ENCODE measurements at regions not wholly inside any gene's neighbourhood (a gene's known extent, or its start where the extent isn't known, plus 50 kb on each side); places are given as distances from the start of the nearest gene placed in this dataset.

GRCh38 chr9:80399606-80400005, 827.8 kb downstream of the TLE4 start:
- no peak for TF ChIP-seq SIN3A (IDR thresholded peaks at IDR 0.05; ENCODE audit: borderline replicate concordance, insufficient read depth, low read length)
- TF ChIP-seq POLR2AphosphoS5 (IDR thresholded peaks at IDR 0.05; ENCODE audit: low read depth, low read length): no peak
- TF ChIP-seq FOXP2 (optimal IDR thresholded peaks at IDR 0.05; ENCODE audit: borderline replicate concordance, extremely low read depth, extremely low read length, insufficient read depth): no peak
- no peak for TF ChIP-seq REST (IDR thresholded peaks at IDR 0.05; ENCODE audit: insufficient read depth in 1 of 2, low read depth in 2 of 2, low read length in 2 of 2)
- no peak for TF ChIP-seq TAF1 (IDR thresholded peaks at IDR 0.05; ENCODE audit: borderline replicate concordance, insufficient read depth, low read length)

- TF ChIP-seq SIN3A (IDR thresholded peaks at IDR 0.05; ENCODE audit: borderline replicate concordance, insufficient read depth, low read length) (no peak), FOXP2 (optimal IDR thresholded peaks at IDR 0.05; ENCODE audit: borderline replicate concordance, extremely low read depth, extremely low read length, insufficient read depth) (no peak), REST (IDR thresholded peaks at IDR 0.05; ENCODE audit: insufficient read depth in 1 of 2, low read depth in 2 of 2, low read length in 2 of 2) (no peak), POLR2AphosphoS5 (IDR thresholded peaks at IDR 0.05; ENCODE audit: low read depth, low read length) (no peak), TAF1 (IDR thresholded peaks at IDR 0.05; ENCODE audit: borderline replicate concordance, insufficient read depth, low read length) (no peak)
These were observed 816.1 kb downstream of the TLE4 start for GRCh38 chr9:80387828-80388227.

GRCh38 chr9:80385246-80385645, 813.5 kb downstream of the TLE4 start:
- TF ChIP-seq SIN3A (IDR thresholded peaks at IDR 0.05; ENCODE audit: borderline replicate concordance, insufficient read depth, low read length) (no peak), TAF1 (IDR thresholded peaks at IDR 0.05; ENCODE audit: borderline replicate concordance, insufficient read depth, low read length) (no peak), POLR2AphosphoS5 (IDR thresholded peaks at IDR 0.05; ENCODE audit: low read depth, low read length) (no peak), FOXP2 (optimal IDR thresholded peaks at IDR 0.05; ENCODE audit: borderline replicate concordance, extremely low read depth, extremely low read length, insufficient read depth) (no peak), REST (IDR thresholded peaks at IDR 0.05; ENCODE audit: insufficient read depth in 1 of 2, low read depth in 2 of 2, low read length in 2 of 2) (no peak)

- TF ChIP-seq SIN3A (IDR thresholded peaks at IDR 0.05; ENCODE audit: borderline replicate concordance, insufficient read depth, low read length): no peak
- TF ChIP-seq REST (IDR thresholded peaks at IDR 0.05; ENCODE audit: insufficient read depth in 1 of 2, low read depth in 2 of 2, low read length in 2 of 2): no peak
- no peak for TF ChIP-seq POLR2AphosphoS5 (IDR thresholded peaks at IDR 0.05; ENCODE audit: low read depth, low read length)
- no peak for TF ChIP-seq TAF1 (IDR thresholded peaks at IDR 0.05; ENCODE audit: borderline replicate concordance, insufficient read depth, low read length)
- TF ChIP-seq FOXP2 (optimal IDR thresholded peaks at IDR 0.05; ENCODE audit: borderline replicate concordance, extremely low read depth, extremely low read length, insufficient read depth): no peak
These were observed 811.6 kb downstream of the TLE4 start for GRCh38 chr9:80383331-80383730.
